ENCODE measurements at regions not wholly inside any gene's neighbourhood (a gene's known extent, or its start where the extent isn't known, plus 50 kb on each side); places are given as distances from the start of the nearest gene placed in this dataset.

- TF ChIP-seq CTCF (IDR thresholded peaks at IDR 0.05): no peak
- no peak for TF ChIP-seq POLR2A (IDR thresholded peaks at IDR 0.05)
Observed at GRCh38 chr1:55969322-55969721, 610.0 kb downstream of the PLPP3 start.

Data from tibial nerve (tissue), 3 donors.